ENCODE measurements at regions not wholly inside any gene's neighbourhood (a gene's known extent, or its start where the extent isn't known, plus 50 kb on each side); places are given as distances from the start of the nearest gene placed in this dataset.

DNA sequence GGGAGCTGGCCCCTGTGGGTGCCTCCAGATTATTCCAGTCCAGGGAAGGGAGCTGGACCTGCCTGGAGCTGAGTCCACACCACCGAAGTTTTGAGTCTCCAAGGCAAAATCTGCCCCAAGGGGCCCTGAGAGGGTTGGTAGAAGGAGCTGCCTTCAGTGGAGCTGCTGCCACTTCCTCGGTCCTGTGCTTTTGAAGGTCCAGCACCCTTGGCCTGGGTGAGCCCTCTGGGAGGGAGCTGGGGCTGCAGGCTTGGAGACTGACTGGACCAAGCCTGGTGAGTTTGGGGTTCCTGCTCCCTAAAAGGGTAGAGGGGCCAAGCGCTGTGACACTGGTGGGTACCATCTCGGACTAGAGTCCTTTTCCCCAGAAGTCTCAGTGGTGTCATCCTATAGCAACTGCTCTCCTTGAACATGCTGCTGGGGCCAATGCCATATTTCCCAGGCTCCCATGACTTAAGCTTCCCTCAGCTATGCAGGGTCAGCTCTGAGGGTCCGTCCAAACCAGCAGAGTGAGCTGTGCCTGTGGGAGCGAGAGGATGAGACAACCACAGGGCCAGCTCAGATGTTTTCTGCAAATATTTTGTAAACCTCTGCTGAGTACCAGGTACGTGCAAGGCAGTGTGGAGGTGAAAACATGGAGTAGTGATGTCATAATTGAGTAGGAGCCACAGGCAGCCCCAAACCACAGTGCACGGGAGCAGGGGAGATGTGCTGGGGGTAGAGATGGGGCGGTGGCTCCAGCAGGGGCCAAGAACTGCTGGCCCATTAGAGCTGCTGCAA is 96.0 kb downstream of the ABHD5 start:
- Histone ChIP-seq H3K27me3 (no peaks in the 10 kb centered on the region), H3K9me3 (no peaks in the 10 kb centered on the region), H3K27ac (no peak overlapping the region), H3K4me3 (no peak overlapping the region), H3K36me3 (no peaks in the 10 kb centered on the region), H3K4me1 (no peaks in the 10 kb centered on the region)
- DNase-seq: no peak
- ATAC-seq: no peak
- in situ Hi-C loops (cut with MboI; ENCODE audit: low sequenced_read_pairs in 4 of 4) (no loop called here), intact Hi-C loops (cut with DNase I; ENCODE audit: low total_unique reads) (no loop called here)
- TF ChIP-seq, protein P1, sequence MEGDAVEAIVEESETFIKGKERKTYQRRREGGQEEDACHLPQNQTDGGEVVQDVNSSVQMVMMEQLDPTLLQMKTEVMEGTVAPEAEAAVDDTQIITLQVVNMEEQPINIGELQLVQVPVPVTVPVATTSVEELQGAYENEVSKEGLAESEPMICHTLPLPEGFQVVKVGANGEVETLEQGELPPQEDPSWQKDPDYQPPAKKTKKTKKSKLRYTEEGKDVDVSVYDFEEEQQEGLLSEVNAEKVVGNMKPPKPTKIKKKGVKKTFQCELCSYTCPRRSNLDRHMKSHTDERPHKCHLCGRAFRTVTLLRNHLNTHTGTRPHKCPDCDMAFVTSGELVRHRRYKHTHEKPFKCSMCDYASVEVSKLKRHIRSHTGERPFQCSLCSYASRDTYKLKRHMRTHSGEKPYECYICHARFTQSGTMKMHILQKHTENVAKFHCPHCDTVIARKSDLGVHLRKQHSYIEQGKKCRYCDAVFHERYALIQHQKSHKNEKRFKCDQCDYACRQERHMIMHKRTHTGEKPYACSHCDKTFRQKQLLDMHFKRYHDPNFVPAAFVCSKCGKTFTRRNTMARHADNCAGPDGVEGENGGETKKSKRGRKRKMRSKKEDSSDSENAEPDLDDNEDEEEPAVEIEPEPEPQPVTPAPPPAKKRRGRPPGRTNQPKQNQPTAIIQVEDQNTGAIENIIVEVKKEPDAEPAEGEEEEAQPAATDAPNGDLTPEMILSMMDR (IDR thresholded peaks at IDR 0.05 in 4 of 5, conservative IDR thresholded peaks at IDR 0.05 in 1 of 5): no peak
- TF ChIP-seq POLR2A (IDR thresholded peaks at IDR 0.05): no peak

DNA sequence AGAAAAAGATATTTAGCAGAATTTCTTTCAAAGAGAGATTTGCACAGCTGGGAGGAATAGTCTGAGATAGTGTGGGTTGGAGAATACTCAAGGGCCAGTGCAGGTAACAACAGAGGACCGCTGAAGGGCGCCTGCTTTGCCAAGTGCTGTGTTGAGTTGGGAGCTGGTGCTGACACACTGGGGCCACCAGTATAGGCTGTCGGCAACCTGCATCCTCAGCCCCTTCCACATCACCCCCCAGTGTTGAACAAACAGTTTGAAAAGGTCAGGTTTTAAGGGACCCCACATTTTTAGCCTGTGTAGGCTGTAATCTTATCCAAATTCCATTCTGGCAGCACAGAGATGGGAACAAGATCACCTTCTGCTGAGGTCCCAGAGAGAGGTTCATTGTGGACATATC is 96.6 kb downstream of the ABHD5 start:
- Histone ChIP-seq H3K27me3 (no peaks in the 10 kb centered on the region), H3K36me3 (no peaks in the 10 kb centered on the region), H3K27ac (no peak overlapping the region), H3K4me1 (no peaks in the 10 kb centered on the region), H3K4me3 (no peak overlapping the region), H3K9me3 (no peaks in the 10 kb centered on the region)
- DNase-seq: no peak
- ATAC-seq: no peak
- TF ChIP-seq POLR2A (IDR thresholded peaks at IDR 0.05): no peak
- TF ChIP-seq, protein P1 (IDR thresholded peaks at IDR 0.05 in 4 of 5, conservative IDR thresholded peaks at IDR 0.05 in 1 of 5): no peak
- in situ Hi-C loops (cut with MboI; ENCODE audit: low sequenced_read_pairs in 4 of 4) (no loop called here), intact Hi-C loops (cut with DNase I; ENCODE audit: low total_unique reads) (no loop called here)

DNA sequence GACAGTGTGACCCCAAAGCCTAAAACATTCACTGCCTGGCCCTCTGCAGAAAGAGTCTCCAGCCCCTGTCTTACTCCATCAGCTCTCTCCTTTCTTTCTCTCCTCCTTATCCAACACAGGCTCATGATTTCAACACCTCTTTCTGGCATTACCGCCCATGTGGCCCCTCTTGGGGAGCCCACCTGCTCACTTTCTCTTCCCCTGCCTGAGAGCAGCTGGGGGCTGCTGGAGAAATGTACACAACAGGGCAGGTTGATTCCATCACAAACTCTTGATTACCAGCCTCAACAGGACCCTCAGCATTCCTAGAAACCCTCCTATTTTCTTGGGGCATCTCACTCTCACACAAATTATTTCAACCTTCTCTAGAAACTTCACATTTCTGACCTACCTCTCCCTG is 98.3 kb downstream of the ABHD5 start:
- in situ Hi-C loops (cut with MboI; ENCODE audit: low sequenced_read_pairs in 4 of 4): no loop called here
- Histone ChIP-seq H3K4me1 (no peaks in the 10 kb centered on the region), H3K4me3 (no peak overlapping the region), H3K9me3 (no peaks in the 10 kb centered on the region), H3K27ac (no peak overlapping the region), H3K27me3 (no peaks in the 10 kb centered on the region), H3K36me3 (no peaks in the 10 kb centered on the region)
- DNase-seq (no peak), ATAC-seq (no peak)
- TF ChIP-seq, protein P1 (IDR thresholded peaks at IDR 0.05 in 4 of 5, conservative IDR thresholded peaks at IDR 0.05 in 1 of 5): no peak
- intact Hi-C loops (cut with DNase I; ENCODE audit: low total_unique reads): no loop called here

DNA sequence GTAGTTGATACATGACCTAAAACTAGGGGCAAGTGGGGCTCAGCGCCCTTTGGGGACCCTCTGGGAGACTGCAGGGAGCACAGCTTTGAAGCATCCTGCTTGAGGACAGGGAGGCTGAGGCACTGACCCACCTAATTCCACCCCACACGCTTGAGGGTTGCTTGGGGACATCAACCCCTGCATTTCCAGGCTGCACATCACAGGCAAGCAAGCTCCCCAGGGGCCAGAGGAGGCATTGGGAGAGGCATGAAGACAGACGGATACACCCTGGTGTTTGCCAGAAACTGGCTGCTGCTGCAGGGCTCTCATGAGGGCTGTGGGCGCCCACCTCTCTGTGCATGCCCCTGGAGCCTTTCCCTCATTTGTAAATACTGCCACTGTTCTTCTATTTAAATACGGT is 99.3 kb downstream of the ABHD5 start:
- DNase-seq: no peak
- no peak overlapping the region for H3K27ac ChIP-seq
- ATAC-seq: no peak
- in situ Hi-C loops (cut with MboI; ENCODE audit: low sequenced_read_pairs in 4 of 4): no loop called here
- H3K9me3 ChIP-seq: no peaks in the 10 kb centered on the region
- intact Hi-C loops (cut with DNase I; ENCODE audit: low total_unique reads): no loop called here
- H3K36me3 ChIP-seq: no peaks in the 10 kb centered on the region
- H3K4me1 ChIP-seq: no peaks in the 10 kb centered on the region
- TF ChIP-seq POLR2A (IDR thresholded peaks at IDR 0.05): no peak
- TF ChIP-seq, protein P1 (IDR thresholded peaks at IDR 0.05 in 4 of 5, conservative IDR thresholded peaks at IDR 0.05 in 1 of 5): no peak
- H3K27me3 ChIP-seq: no peaks in the 10 kb centered on the region
- H3K4me3 ChIP-seq: no peak overlapping the region

DNA sequence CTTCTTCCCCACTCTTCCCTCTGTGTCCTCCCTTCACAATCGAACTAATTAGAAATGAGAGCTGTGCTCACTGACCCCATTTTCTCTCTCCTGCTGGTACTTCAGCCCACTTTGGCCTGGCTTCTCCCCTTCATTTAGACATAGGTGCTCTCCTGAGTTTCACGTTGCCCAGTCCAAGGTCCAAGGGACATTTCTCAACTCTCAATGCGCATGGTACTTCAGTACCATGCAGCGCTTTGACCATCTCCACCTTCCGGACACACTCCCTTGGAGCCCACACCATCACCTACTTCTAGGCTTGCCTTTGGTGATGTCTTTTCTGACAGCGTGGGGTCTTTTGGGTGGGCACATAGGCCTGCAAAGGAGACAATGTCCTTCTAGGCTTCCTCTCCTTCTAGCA is 99.7 kb downstream of the ABHD5 start:
- Histone ChIP-seq H3K27ac (no peak overlapping the region), H3K4me1 (no peaks in the 10 kb centered on the region), H3K36me3 (no peaks in the 10 kb centered on the region), H3K27me3 (no peaks in the 10 kb centered on the region), H3K9me3 (no peaks in the 10 kb centered on the region), H3K4me3 (no peak overlapping the region)
- intact Hi-C loops (cut with DNase I; ENCODE audit: low total_unique reads): no loop called here
- DNase-seq: no peak
- ATAC-seq: no peak
- in situ Hi-C loops (cut with MboI; ENCODE audit: low sequenced_read_pairs in 4 of 4): no loop called here
- TF ChIP-seq, protein P1 (IDR thresholded peaks at IDR 0.05 in 4 of 5, conservative IDR thresholded peaks at IDR 0.05 in 1 of 5): no peak
- no peak for TF ChIP-seq POLR2A (IDR thresholded peaks at IDR 0.05)

Data from gastrocnemius medialis (tissue), 4 donors.